ENCODE measurements at regions not wholly inside any gene's neighbourhood (a gene's known extent, or its start where the extent isn't known, plus 50 kb on each side); places are given as distances from the start of the nearest gene placed in this dataset.

GRCh38 chr6:95243053-95243452 lies 334.3 kb upstream of the MANEA start:
- intact Hi-C loops (cut with micrococcal nuclease) = no loop called here
- Histone ChIP-seq H3K27ac (ENCODE audit: low read depth, low read length) (no peak overlapping the region), H2AFZ (ENCODE audit: low read depth, low read length, poor library complexity, severe bottlenecking) (no peak overlapping the region), H3K79me2 (ENCODE audit: insufficient read depth, low read length) (no peaks in the 10 kb centered on the region), H3K9me2 (ENCODE audit: insufficient read depth) (no peaks in the 10 kb centered on the region), H4K20me1 (ENCODE audit: insufficient read depth) (no peaks in the 10 kb centered on the region), H3K36me3 (ENCODE audit: control insufficient read depth in 1 of 2, insufficient read depth in 2 of 2, low read length in 2 of 2) (no peaks in the 10 kb centered on the region), H3K9me3 (ENCODE audit: control insufficient read depth in 1 of 2, insufficient read depth in 1 of 2, low read depth in 1 of 2, low read length in 2 of 2) (no peaks in the 10 kb centered on the region), H3K4me2 (ENCODE audit: low read length) (no peak overlapping the region), H3K27me3 (ENCODE audit: insufficient read depth, low read length) (no peaks in the 10 kb centered on the region), H3K9ac (ENCODE audit: low read length) (no peak overlapping the region), H3K4me1 (ENCODE audit: control insufficient read depth in 1 of 2, insufficient read depth in 2 of 2, low read length in 2 of 2) (no peaks in the 10 kb centered on the region), H3K4me3 (replicated peaks in 1 of 2; ENCODE audit: low read depth in 1 of 2, low read length in 2 of 2) (no peak overlapping the region)
- no TSS peak for BruUV-seq (replicated peaks)
- ATAC-seq = no peak
- ChIA-PET POLR2A (no interaction called here), RAD21 (ENCODE audit: low non-redundant PET in 1 of 2, low total read pairs in 2 of 2, uncharacterized antibody in 2 of 2, unreplicated experiment in 2 of 2) (no interaction called here), CTCF (no interaction called here)
- no peak for TF ChIP-seq TCF7L2 (IDR thresholded peaks at IDR 0.05; ENCODE audit: borderline replicate concordance, extremely low read depth, insufficient read depth, insufficient read length)
- TF ChIP-seq CBX3 (IDR thresholded peaks at IDR 0.05; ENCODE audit: low read depth) = no peak
- no peak for TF ChIP-seq MAX (IDR thresholded peaks at IDR 0.05)
- no peak for TF ChIP-seq ATF3 (IDR thresholded peaks at IDR 0.05)
- no peak for TF ChIP-seq POLR2AphosphoS5 (IDR thresholded peaks at IDR 0.05; ENCODE audit: low read depth, low read length)
- TF ChIP-seq FOSL1 (IDR thresholded peaks at IDR 0.05; ENCODE audit: low read depth) = no peak
- TF ChIP-seq CEBPB (IDR thresholded peaks at IDR 0.05; ENCODE audit: low read depth) = no peak
- TF ChIP-seq ZNF274 (IDR thresholded peaks at IDR 0.05; ENCODE audit: low read depth, low read length) = no peak
- TF ChIP-seq SRF (IDR thresholded peaks at IDR 0.05; ENCODE audit: low read depth) = no peak
- TF ChIP-seq YY1 (IDR thresholded peaks at IDR 0.05; ENCODE audit: extremely low read depth, insufficient replicate concordance, low read depth, low read length) = no peak
- no peak for TF ChIP-seq SIN3A (IDR thresholded peaks at IDR 0.05; ENCODE audit: low read depth)
- no peak for TF ChIP-seq ZFX (IDR thresholded peaks at IDR 0.05)
- no peak for TF ChIP-seq ELF1 (IDR thresholded peaks at IDR 0.05; ENCODE audit: borderline replicate concordance, low read depth)
- no peak for TF ChIP-seq REST (IDR thresholded peaks at IDR 0.05; ENCODE audit: low read depth)
- DNase-seq (ENCODE audit: low read depth, low spot score) = no peak
